ENCODE measurements at regions not wholly inside any gene's neighbourhood (a gene's known extent, or its start where the extent isn't known, plus 50 kb on each side); places are given as distances from the start of the nearest gene placed in this dataset.

GRCh38 chr6:11433860-11434259 lies 103.7 kb upstream of the TMEM170B start:
- H3K4me3 ChIP-seq (ENCODE audit: low read depth, low read length, poor library complexity, severe bottlenecking), result no peak overlapping the region
- H3K4me1 ChIP-seq (ENCODE audit: insufficient read depth, low read length, severe bottlenecking), result peaks cover 8% of the 10 kb centered on the region
- H3K27ac ChIP-seq (ENCODE audit: low read depth, low read length, poor library complexity, severe bottlenecking), result no peak overlapping the region
- no peaks in the 10 kb centered on the region for H3K9me2 ChIP-seq (ENCODE audit: low read depth, low read length)
- no peaks in the 10 kb centered on the region for H3F3A ChIP-seq (ENCODE audit: insufficient read depth, low read length)
- no peak overlapping the region for H2AFZ ChIP-seq (ENCODE audit: low read length)
- H3K79me2 ChIP-seq (ENCODE audit: insufficient read depth, low read length), result no peaks in the 10 kb centered on the region
- H3K9me3 ChIP-seq (ENCODE audit: low read length), result no peaks in the 10 kb centered on the region
- H3K9ac ChIP-seq (ENCODE audit: low read length), result no peak overlapping the region
- no peaks in the 10 kb centered on the region for H3K36me3 ChIP-seq (ENCODE audit: insufficient read depth, low read length)
- no peak for TF ChIP-seq EZH2 (IDR thresholded peaks at IDR 0.05; ENCODE audit: borderline replicate concordance, low read length)
- TF ChIP-seq, protein P1, sequence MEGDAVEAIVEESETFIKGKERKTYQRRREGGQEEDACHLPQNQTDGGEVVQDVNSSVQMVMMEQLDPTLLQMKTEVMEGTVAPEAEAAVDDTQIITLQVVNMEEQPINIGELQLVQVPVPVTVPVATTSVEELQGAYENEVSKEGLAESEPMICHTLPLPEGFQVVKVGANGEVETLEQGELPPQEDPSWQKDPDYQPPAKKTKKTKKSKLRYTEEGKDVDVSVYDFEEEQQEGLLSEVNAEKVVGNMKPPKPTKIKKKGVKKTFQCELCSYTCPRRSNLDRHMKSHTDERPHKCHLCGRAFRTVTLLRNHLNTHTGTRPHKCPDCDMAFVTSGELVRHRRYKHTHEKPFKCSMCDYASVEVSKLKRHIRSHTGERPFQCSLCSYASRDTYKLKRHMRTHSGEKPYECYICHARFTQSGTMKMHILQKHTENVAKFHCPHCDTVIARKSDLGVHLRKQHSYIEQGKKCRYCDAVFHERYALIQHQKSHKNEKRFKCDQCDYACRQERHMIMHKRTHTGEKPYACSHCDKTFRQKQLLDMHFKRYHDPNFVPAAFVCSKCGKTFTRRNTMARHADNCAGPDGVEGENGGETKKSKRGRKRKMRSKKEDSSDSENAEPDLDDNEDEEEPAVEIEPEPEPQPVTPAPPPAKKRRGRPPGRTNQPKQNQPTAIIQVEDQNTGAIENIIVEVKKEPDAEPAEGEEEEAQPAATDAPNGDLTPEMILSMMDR (IDR thresholded peaks at IDR 0.05; ENCODE audit: low read length), result no peak
- H4K20me1 ChIP-seq (ENCODE audit: insufficient read depth, low read length), result no peaks in the 10 kb centered on the region
- H3K4me2 ChIP-seq (ENCODE audit: low read length), result no peak overlapping the region
- no peaks in the 10 kb centered on the region for H3K27me3 ChIP-seq (ENCODE audit: insufficient read depth, low read length)

DNA sequence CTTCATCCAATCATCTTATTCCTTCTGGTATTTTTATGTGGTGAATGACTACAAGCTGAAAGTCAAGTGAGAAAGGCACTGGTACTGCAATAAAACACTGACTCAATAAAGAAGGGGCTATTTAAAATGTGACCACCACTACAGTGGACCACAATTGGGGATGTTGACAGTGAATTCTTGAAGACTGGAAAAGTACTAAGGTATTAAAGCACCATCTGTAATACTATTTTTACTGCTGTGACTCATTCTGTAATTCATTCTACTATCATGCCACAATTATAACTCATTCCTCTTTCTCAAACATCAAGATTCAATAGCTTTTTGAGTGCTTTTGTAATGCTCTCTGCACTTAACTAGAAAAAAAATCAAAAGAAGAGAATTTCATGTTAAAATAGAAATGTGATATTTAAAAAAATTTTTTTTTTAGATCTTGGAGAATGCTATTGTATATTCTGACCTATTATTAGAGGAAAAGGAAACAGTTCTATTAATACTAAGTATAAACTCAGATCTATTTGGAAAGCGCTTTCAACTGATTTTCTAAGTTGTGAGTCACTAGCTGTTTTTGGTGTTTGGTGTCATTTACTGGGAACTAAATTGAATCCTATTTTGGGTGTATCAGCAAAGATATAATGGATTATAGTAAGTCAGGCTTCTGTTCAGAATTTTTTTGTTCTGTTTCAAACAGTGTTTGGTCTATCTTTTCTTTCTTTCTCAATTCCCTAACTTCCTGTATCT lies 104.7 kb upstream of the TMEM170B start:
- no peaks in the 10 kb centered on the region for H3K36me3 ChIP-seq (ENCODE audit: insufficient read depth, low read length)
- H3K27ac ChIP-seq (ENCODE audit: low read depth, low read length, poor library complexity, severe bottlenecking), result no peak overlapping the region
- no peak overlapping the region for H2AFZ ChIP-seq (ENCODE audit: low read length)
- H3K4me1 ChIP-seq (ENCODE audit: insufficient read depth, low read length, severe bottlenecking), result peaks cover 18% of the 10 kb centered on the region
- no peak for TF ChIP-seq EZH2 (IDR thresholded peaks at IDR 0.05; ENCODE audit: borderline replicate concordance, low read length)
- TF ChIP-seq, protein P1 (IDR thresholded peaks at IDR 0.05; ENCODE audit: low read length), result no peak
- H3K27me3 ChIP-seq (ENCODE audit: insufficient read depth, low read length), result no peaks in the 10 kb centered on the region
- H3K79me2 ChIP-seq (ENCODE audit: insufficient read depth, low read length), result no peaks in the 10 kb centered on the region
- no peak overlapping the region for H3K4me3 ChIP-seq (ENCODE audit: low read depth, low read length, poor library complexity, severe bottlenecking)
- H3K9me2 ChIP-seq (ENCODE audit: low read depth, low read length), result no peaks in the 10 kb centered on the region
- no peaks in the 10 kb centered on the region for H4K20me1 ChIP-seq (ENCODE audit: insufficient read depth, low read length)
- H3K9ac ChIP-seq (ENCODE audit: low read length), result no peak overlapping the region
- H3K9me3 ChIP-seq (ENCODE audit: low read length), result no peaks in the 10 kb centered on the region
- H3K4me2 ChIP-seq (ENCODE audit: low read length), result no peak overlapping the region
- H3F3A ChIP-seq (ENCODE audit: insufficient read depth, low read length), result no peaks in the 10 kb centered on the region

DNA sequence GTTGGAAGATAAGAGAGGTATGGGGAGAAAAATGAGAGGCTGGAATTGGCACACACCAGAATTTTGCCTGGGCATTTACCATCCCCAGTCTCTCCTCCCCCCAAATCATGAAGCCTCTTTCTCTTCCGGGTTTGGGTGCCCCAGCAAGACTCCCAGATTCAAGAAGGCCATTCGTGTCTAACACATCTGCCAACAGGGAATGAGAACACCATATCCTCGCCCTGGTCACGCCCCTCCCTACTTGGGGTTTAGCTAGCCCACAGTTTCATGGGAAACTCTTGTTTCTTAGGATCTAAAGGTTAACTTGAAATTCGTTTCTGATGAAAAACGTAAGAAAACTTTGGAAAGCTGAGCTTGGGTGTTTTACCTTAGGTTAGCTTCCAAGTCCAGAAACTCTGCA lies 105.5 kb upstream of the TMEM170B start:
- H3K9me2 ChIP-seq (ENCODE audit: low read depth, low read length), result no peaks in the 10 kb centered on the region

More for the DNA sequence above, 105.5 kb upstream of the TMEM170B start:
- no peaks in the 10 kb centered on the region for H3K79me2 ChIP-seq (ENCODE audit: insufficient read depth, low read length)
- H3K9ac ChIP-seq (ENCODE audit: low read length), result no peak overlapping the region
- H3K36me3 ChIP-seq (ENCODE audit: insufficient read depth, low read length), result no peaks in the 10 kb centered on the region
- peaks cover 19% of the 10 kb centered on the region for H3K4me1 ChIP-seq (ENCODE audit: insufficient read depth, low read length, severe bottlenecking)
- H3K27me3 ChIP-seq (ENCODE audit: insufficient read depth, low read length), result no peaks in the 10 kb centered on the region
- no peaks in the 10 kb centered on the region for H3F3A ChIP-seq (ENCODE audit: insufficient read depth, low read length)
- TF ChIP-seq, protein P1 (IDR thresholded peaks at IDR 0.05; ENCODE audit: low read length), result no peak
- TF ChIP-seq EZH2 (IDR thresholded peaks at IDR 0.05; ENCODE audit: borderline replicate concordance, low read length), result no peak
- no peaks in the 10 kb centered on the region for H3K9me3 ChIP-seq (ENCODE audit: low read length)
- no peak overlapping the region for H3K27ac ChIP-seq (ENCODE audit: low read depth, low read length, poor library complexity, severe bottlenecking)
- H2AFZ ChIP-seq (ENCODE audit: low read length), result no peak overlapping the region
- H3K4me3 ChIP-seq (ENCODE audit: low read depth, low read length, poor library complexity, severe bottlenecking), result no peak overlapping the region
- H4K20me1 ChIP-seq (ENCODE audit: insufficient read depth, low read length), result no peaks in the 10 kb centered on the region
- no peak overlapping the region for H3K4me2 ChIP-seq (ENCODE audit: low read length)
